HG03095 (cell line): ENCODE measurements at regions not wholly inside any gene's neighbourhood (a gene's known extent, or its start where the extent isn't known, plus 50 kb on each side); places are given as distances from the start of the nearest gene placed in this dataset.

ENCODE experiments used
- ATAC-seq: cut with Tn5 transposase; IDR thresholded peaks from one replicate; pipeline ENCODE4 v1.9.1; 2021; ENCODE audit warnings: moderate library complexity; ENCODE audit not compliant: unreplicated experiment

DNA sequence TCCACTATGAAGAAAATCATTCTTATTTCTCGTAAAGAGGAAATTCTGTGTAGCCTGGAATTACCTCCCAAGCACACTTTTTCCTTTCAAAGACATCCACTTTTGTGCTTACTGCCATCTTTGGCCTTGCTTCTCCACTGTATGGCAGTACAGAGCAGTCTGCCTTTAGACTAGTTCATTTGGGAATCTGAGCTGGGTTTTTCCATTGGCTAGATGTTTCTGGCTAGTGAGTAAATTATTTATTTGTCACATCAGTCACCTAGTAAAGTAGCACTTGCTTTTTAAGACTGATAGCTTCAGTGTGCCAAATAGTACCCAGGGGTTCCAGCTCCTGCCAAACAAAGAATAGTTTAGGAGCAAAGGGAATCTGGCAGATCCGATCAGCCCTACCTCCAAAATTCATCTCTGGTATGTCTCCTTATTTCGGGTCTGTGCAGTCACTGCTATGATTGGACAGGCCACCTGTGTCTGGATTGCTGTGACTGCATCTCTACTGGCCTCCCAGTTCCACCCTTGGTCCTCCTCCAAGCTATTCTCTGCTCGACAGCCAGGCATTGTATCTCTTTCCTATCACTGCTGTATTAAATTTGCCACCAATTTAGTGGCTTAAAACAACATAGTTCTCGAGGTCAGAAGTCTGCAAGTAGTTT lies 97.6 kb downstream of the NUDT12 start:
- ATAC-seq, result no peak

- no peak for ATAC-seq
Measured at GRCh38 chr5:103463261-103463660, 99.3 kb downstream of the NUDT12 start.

- ATAC-seq, result no peak
Measured at GRCh38 chr5:103461243-103461642, 101.3 kb downstream of the NUDT12 start.

DNA sequence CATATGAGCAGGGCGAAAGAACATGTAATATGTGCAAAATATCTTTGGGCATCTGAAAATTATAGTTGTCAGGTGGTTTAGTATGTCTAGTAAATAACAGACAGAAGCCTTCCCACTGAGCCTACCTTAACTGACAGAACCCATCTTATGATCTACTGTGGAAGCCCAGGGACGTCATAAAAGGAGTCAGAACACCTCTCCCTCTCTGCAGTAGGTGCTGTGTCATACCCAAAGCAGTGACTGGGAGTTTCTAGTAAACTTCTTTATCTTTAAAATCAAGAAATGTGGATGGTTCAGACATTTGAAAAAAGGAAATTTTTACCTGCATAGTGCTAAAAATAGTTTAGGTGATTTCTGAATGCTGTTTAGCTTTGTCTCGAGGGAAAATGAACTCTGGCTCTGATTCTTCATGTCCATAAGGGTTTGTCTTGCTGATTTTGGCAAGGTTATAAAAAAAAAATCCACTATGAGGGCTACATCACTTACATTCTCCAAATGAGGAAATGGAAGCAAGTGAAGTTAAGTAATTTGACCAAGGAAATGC lies 104.0 kb downstream of the NUDT12 start:
- no peak for ATAC-seq

DNA sequence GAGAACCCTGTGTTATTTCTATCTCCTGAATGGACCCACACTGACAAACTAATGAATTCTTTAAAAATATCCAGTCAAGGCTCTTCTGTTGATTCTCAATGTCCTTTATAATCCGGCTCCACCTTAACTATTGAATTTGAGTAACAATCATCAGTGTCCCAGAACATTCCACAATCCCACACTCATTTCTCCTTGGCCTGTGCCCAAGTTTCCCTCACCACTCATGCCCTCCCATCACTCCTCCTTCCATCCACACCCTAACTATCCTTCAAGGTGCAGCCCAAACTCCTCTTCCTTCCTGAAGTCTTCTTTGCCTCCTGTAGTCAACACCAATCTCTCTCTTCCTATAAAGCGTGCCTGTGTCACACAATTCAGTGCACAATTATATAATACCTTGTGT lies 106.1 kb downstream of the NUDT12 start:
- ATAC-seq, result no peak

DNA sequence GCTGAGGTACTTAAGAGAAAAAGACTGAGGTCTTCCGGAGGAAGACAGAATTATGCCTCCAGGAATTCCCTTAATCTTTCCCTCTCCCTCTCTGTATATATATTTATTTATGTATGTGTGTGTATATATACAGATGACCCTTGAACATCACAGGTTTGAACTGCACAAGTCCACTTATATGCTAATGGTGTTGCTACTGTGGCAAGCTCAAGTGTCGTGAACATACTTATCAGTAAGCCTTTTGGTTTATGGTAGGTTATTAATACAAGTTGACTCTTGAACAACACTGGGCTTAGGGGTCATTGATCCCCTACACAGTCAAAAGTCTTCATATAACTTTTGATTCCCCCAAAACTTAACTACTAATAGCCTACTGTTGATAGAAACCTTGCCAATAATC lies 106.8 kb downstream of the NUDT12 start:
- ATAC-seq, result no peak

DNA sequence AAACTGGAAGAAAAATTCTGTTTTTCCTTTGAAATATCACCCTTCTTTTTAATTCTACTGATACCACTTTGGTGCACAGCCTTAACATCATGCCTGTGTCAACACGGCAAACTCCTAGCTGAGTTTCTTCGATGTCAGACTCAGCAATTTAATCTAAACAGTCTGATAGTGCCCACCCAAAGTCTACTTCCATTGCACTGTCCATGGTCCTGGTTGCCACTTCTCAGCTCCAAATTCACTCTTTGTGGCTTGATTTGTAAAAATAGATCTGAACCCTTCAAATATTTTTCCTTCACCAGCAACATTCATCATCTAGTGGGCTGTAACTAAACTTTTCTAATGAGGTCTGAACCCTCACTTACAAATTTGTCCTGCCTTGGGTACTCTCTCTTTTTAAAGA lies 107.8 kb downstream of the NUDT12 start:
- ATAC-seq, result no peak

GRCh38 chr5:103452666-103453065 lies 109.9 kb downstream of the NUDT12 start:
- ATAC-seq, result no peak

DNA sequence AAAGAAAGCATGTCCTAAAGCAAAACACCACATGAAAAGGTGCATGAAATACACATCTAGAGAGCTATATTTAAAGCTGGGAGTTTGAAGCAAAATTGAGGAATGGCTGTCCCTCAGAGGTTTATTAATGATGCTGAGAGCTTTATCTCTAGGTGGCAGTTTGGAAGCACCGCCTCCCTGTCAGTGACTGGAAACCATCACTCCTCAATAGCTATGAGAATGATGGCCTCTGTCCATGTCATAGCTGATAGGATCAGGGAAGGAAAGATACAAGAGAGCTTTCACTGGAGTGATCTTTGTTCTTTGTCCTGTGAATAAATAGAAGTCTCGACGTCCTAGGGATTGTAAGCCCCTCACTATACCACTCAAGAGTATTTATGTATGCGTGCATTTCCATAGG lies 110.5 kb downstream of the NUDT12 start:
- ATAC-seq, result no peak

- no peak for ATAC-seq
Measured at GRCh38 chr5:103451261-103451660, 111.3 kb downstream of the NUDT12 start.

- no peak for ATAC-seq
Measured at GRCh38 chr5:103450333-103451061, 112.1 kb downstream of the NUDT12 start.

- no peak for ATAC-seq
Measured at GRCh38 chr5:103446813-103447212, 115.8 kb downstream of the NUDT12 start.

DNA sequence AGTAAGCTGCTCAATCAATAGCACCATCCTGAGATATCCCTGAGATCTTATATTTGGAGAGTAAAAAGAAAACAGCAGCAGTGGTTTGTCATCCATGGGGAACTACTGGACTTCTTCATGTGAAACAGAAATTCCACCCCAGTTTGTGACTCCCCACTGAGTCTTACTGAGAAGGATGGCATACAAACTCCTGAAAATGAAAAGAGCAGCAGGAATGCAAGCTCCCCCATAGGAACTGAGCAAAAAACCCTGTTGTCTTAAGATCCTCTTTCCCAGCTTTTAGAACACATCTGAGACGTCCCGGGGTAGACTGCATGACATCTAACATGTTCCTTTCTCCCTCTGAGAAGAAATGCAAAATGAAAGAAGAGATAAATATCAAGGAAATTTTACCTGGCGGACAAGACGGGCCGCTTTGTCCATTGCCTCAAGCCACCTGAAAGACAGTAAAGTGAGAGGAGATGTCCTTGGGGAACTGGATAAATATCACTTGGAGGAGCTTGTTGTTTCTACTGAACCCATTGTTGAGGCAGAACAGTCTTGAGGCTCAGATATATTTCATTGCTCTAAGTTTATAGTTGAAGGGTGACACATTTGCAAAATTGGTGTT lies 117.1 kb downstream of the NUDT12 start:
- no peak for ATAC-seq

DNA sequence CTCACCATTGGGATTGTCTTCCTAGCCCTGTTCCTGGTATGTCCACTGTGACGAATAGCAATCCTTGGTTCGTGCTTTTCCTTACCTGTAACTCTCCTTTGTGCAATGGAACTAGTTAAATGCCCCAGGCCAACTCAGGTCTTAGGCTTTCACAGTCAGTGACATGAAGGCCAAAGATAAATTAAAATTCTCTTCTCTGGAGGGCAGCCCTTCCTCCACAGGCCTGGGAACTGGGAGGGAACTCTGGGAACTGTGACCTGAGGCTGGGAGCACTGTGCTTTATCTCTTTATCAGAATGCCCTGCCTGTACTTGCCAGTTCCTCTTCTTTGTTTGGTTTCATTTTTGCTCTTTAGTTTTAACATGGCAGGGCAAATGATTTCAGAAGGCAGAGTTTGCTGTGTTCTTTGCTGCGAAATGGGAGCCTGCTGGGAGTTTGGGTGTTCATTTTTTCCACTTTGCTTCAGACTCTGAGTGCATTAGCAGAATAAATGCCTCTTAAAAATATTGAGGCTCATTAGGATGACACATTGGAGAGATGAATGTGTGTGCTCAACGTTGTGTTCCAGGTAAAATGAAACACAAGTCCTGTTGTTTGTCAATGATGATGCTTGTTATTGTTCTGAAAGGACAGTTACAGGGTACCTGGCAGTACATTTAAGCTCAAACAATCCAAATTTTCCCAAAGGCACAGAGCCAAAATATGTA lies 118.1 kb downstream of the NUDT12 start:
- ATAC-seq, result no peak

DNA sequence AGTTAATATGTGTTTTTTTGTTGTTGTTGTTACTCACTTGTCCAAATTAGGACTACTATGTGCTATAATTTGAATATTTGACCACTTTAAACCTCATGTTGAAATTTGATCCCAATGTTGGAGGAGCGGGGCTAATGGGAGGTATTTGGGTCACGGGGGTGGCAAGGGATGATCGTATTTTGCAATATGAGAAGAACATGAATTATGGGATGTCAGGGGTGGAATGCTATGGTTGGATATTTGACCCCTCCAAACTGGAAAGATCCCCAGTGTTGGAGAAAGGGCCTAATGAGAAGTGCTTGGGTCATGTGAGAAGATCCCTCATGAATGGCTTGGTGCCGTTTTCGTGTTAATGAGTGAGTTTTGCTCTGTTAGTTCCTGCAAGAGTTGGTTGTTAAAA lies 119.8 kb downstream of the NUDT12 start:
- ATAC-seq, result no peak

DNA sequence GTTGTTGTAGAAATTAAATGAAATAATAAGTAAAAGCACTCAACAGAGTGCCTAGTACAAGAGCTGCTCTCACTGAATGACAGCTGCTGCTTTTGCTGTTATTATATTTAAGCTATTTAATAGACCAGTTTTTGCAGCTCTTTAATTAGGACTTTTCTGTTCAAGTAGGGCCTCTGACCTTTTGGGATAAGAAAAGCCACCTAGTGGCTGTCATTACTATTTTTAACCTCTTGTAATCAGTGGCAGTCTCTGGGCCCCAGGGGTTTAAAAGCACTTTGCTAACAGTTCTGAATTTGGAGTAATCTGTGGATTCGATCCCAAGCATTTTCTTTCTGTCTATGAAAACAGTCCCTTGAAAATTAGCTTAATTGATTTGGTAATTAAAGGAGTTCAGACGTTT lies 121.1 kb downstream of the NUDT12 start:
- ATAC-seq, result no peak

GRCh38 chr5:103439007-103439406 lies 123.6 kb downstream of the NUDT12 start:
- no peak for ATAC-seq

DNA sequence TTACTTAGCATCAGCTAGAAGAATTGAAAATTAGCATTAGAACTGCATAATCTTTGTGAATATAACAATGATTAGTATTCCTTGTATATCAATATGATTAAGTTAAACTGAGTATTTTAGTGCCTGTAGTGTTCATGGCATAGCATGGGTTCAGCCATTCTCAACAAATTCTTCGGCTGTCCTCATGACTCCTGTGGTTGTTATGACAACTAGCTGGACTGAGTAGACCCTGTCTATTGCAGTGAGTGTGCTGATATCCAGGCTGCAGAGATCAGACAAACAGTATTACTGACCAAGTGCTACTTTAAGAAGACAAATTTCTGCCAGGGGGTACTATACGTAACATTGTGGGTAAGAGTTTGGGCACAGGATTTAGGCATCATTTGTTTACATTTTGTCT lies 125.9 kb downstream of the NUDT12 start:
- ATAC-seq, result no peak

DNA sequence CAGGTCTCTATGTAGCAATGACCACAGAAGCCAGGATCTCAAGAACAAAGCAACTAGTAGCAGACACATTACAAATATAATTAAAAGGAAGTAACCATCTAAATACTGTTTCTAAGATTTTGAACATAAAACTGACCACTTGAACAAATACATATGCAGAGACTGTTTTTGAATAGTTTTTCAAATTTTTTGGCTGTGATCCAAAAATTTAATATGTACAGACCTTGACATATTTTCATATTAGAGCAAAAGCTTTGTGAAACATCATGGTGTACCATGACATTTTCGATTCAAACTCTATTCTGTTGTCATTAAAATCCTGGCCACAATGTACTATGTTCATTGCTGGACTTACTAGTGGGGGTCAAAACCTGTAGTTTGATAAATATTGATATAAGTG lies 126.5 kb downstream of the NUDT12 start:
- ATAC-seq, result no peak

- ATAC-seq, result no peak
Measured at GRCh38 chr5:103435136-103435889, 127.3 kb downstream of the NUDT12 start.

DNA sequence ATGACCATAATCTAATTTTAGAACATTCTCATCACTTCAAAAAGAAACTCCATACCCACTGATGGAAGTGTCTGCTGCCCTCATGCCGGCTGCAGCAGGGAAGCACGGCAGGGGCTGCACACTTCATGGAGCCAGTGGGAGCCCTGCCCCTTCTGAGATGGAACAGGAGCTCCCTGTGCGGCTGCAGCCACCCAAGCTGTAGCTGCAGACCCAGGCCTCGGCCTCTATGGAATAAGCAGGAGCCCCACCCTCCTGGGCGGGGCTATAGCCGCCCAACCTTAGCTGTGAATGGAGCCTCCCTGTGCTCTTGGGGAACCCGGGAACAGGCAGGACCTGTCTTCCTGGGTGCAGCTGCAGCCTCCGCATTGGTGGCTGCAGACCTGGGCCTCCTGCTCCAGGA lies 128.5 kb downstream of the NUDT12 start:
- no peak for ATAC-seq
